Stomach (tissue), 8 donors: ENCODE measurements at regions not wholly inside any gene's neighbourhood (a gene's known extent, or its start where the extent isn't known, plus 50 kb on each side); places are given as distances from the start of the nearest gene placed in this dataset.

ENCODE experiments used
- DNase-seq, 2 donors: peaks; one replicate each; pipeline versions ENCODE4 v3.0.0 to v3.0.0-alpha.2; 2013 to 2019
- H3K27ac ChIP-seq, 5 donors: fragments of 200-600 bp in 4 of 5; sonication (generic) in 4 of 5; one replicate each; pipeline ENCODE4 v1.5.1; 2013 to 2019; ENCODE audit warnings: mild to moderate bottlenecking in 1 of 5, moderate library complexity in 1 of 5
- H3K27me3 ChIP-seq, 3 donors: fragments of 200-600 bp; sonication (generic); one replicate each; pipeline ENCODE4 v1.5.1; 2017 to 2019; ENCODE audit warnings: mixed run types in 1 of 3
- H3K36me3 ChIP-seq, 4 donors: fragments of 200-600 bp; sonication (generic); 1 replicate in 3 of 4; 2 replicates in 1 of 4; pipeline ENCODE4 v1.5.1; 2016 to 2019
- H3K4me1 ChIP-seq, 4 donors: fragments of 200-600 bp; sonication (generic); one replicate each; pipeline ENCODE4 v1.5.1; 2016 to 2019
- H3K4me3 ChIP-seq, 4 donors: fragments of 200-600 bp; sonication (generic) in 3 of 4; one replicate each; pipeline ENCODE4 v1.5.1; 2016 to 2019; ENCODE audit warnings: mild to moderate bottlenecking in 1 of 4
- H3K9me3 ChIP-seq, 4 donors: fragments of 200-600 bp; sonication (generic); one replicate each; pipeline ENCODE4 v1.5.1; 2016 to 2019
- EP300 ChIP-seq: sonication (generic); formaldehyde crosslinking; IDR thresholded peaks from one replicate; pipeline ENCODE4 v1.6.1; 2017; ENCODE audit warnings: antibody characterized with exemption
- POLR2A ChIP-seq, 4 donors: fragments of 450-650 bp; IDR thresholded peaks; one replicate each; pipeline ENCODE4 v1.6.1; 2016; ENCODE audit warnings: antibody characterized with exemption in 4 of 4, control low read depth in 2 of 4, mild to moderate bottlenecking in 1 of 4, moderate library complexity in 1 of 4
- POLR2AphosphoS5 ChIP-seq, 3 donors: sonication (generic); formaldehyde crosslinking; IDR thresholded peaks; one replicate each; pipeline ENCODE4 v1.6.1; 2016; ENCODE audit warnings: antibody characterized with exemption in 3 of 3
- WGBS, 5 donors: extraction: QIAGEN DNeasy Blood & Tissue Kit in 3 of 5; methylation state at CpG; one replicate each; pipeline versions ENCODE4 v1.1.5 to v1.1.7; 2013 to 2018; 5-methylcytosine and 5-hydroxymethylcytosine counted together
- intact Hi-C: fragments of 100-400 bp; cut with DNase I; formaldehyde crosslinking; loops from one replicate; pipeline ENCODE4 v1.15.1; 2023; ENCODE audit warnings: low total_unique reads
- TF ChIP-seq, protein P1 (sequence below), 7 experiments: fragments of 450-650 bp in 4 of 7; fragments of 200-600 bp in 3 of 7; sonication (generic) in 3 of 7; IDR thresholded peaks; one replicate each; pipeline ENCODE4 v1.5.1; 2016 to 2019; ENCODE audit warnings: antibody characterized with exemption in 7 of 7, control low read depth in 2 of 7, mild to moderate bottlenecking in 1 of 7
- donor health status: healthy with polysubstance abuse.
- donor health status: Bipolar disorder and iron deficiency.
- donor health status: healthy.

DNA sequence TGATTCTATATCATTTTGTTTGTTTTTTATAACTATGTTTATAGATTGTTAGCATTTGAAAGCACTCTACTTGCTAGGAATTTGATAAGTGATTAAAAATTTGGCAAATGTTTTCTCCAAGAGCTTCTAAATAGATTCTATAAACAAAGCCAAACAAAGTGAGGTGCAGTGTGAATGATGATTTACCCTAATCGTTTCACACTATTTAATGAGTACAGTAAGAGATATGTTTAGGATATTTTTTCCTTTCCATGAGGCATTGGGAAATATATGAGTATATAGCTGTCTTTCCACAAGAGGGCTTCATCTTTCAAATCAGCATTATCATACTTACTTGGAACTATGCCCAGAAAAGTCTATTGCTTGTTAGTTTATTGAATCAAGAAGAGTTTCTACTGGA, 277.0 kb upstream of the BRINP3 start:
- Histone ChIP-seq H3K27me3 (no peaks in the 10 kb centered on the region), H3K27ac (no peak overlapping the region), H3K9me3 (no peaks in the 10 kb centered on the region), H3K36me3 (no peaks in the 10 kb centered on the region), H3K4me3 (no peak overlapping the region), H3K4me1 (peaks cover 0 to 8% (median 3%) of the 10 kb centered on the region in 4 donors)
- TF ChIP-seq, protein P1, sequence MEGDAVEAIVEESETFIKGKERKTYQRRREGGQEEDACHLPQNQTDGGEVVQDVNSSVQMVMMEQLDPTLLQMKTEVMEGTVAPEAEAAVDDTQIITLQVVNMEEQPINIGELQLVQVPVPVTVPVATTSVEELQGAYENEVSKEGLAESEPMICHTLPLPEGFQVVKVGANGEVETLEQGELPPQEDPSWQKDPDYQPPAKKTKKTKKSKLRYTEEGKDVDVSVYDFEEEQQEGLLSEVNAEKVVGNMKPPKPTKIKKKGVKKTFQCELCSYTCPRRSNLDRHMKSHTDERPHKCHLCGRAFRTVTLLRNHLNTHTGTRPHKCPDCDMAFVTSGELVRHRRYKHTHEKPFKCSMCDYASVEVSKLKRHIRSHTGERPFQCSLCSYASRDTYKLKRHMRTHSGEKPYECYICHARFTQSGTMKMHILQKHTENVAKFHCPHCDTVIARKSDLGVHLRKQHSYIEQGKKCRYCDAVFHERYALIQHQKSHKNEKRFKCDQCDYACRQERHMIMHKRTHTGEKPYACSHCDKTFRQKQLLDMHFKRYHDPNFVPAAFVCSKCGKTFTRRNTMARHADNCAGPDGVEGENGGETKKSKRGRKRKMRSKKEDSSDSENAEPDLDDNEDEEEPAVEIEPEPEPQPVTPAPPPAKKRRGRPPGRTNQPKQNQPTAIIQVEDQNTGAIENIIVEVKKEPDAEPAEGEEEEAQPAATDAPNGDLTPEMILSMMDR (IDR thresholded peaks at IDR 0.05), result no peak
- TF ChIP-seq POLR2A (IDR thresholded peaks at IDR 0.05) (no peak), EP300 (no peak), POLR2AphosphoS5 (IDR thresholded peaks at IDR 0.05) (no peak)
- peak in 1 of 2 donors; percentile 61 for DNase-seq
- intact Hi-C loops, result no loop called here
- WGBS, 5 donors, result 0 to 16% (median 3%) methylated on average over 1 of the region's 1 CpG

DNA sequence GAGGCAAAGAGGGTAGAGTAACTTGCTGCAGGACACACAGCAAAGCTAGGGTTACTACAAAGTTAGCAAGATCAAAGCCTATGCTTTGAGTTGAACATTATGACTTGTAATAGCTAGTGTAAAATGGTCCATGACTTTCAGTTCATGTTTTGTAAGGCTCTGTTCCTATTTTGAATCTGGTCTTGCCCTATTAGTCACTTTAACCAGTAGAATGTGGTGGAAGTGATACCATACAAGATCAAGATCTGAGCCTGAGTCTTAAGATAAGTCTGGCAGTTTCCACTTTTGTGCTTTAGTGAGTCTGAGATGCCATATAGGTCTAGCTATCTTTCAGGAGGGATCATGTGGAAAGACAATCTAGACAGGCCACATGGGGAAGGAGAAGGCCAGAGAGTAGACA, 282.1 kb upstream of the BRINP3 start:
- Histone ChIP-seq H3K4me1 (peaks cover 0 to 1% (median under 1%) of the 10 kb centered on the region in 4 donors), H3K27me3 (no peaks in the 10 kb centered on the region), H3K4me3 (no peak overlapping the region), H3K36me3 (no peaks in the 10 kb centered on the region), H3K27ac (no peak overlapping the region), H3K9me3 (no peaks in the 10 kb centered on the region)
- TF ChIP-seq, protein P1 (IDR thresholded peaks at IDR 0.05), result no peak
- TF ChIP-seq POLR2AphosphoS5 (IDR thresholded peaks at IDR 0.05) (no peak), POLR2A (IDR thresholded peaks at IDR 0.05) (no peak), EP300 (no peak)
- DNase-seq, result no peak
- intact Hi-C loops, result no loop called here

- H3K27ac ChIP-seq, result no peak overlapping the region
- intact Hi-C loops, result no loop called here
- no peaks in the 10 kb centered on the region for H3K36me3 ChIP-seq
- WGBS, 5 donors, result 75 to 81% (median 79%) methylated on average over 3 of the region's 3 CpGs
- no peaks in the 10 kb centered on the region for H3K4me1 ChIP-seq
- no peak for TF ChIP-seq POLR2AphosphoS5 (IDR thresholded peaks at IDR 0.05)
- TF ChIP-seq, protein P1 (IDR thresholded peaks at IDR 0.05), result no peak
- TF ChIP-seq EP300, result no peak
- no peak for TF ChIP-seq POLR2A (IDR thresholded peaks at IDR 0.05)
- no peak overlapping the region for H3K4me3 ChIP-seq
- H3K27me3 ChIP-seq, result no peaks in the 10 kb centered on the region
- no peak for DNase-seq
- H3K9me3 ChIP-seq, result no peaks in the 10 kb centered on the region
These were observed 284.7 kb upstream of the BRINP3 start for GRCh38 chr1:190762325-190762724.

GRCh38 chr1:190792873-190793272, 315.2 kb upstream of the BRINP3 start:
- Histone ChIP-seq H3K4me3 (no peak overlapping the region), H3K27me3 (no peaks in the 10 kb centered on the region), H3K27ac (no peak overlapping the region), H3K4me1 (no peaks in the 10 kb centered on the region), H3K9me3 (peaks cover 0 to 3% (median 0%) of the 10 kb centered on the region in 4 donors), H3K36me3 (no peaks in the 10 kb centered on the region)
- 81 to 94% (median 89%) methylated on average over 10 of the region's 10 CpGs for WGBS, 5 donors
- no peak for DNase-seq
- intact Hi-C loops, result no loop called here
- TF ChIP-seq POLR2A (IDR thresholded peaks at IDR 0.05), result no peak
- TF ChIP-seq, protein P1 (IDR thresholded peaks at IDR 0.05), result no peak
- TF ChIP-seq POLR2AphosphoS5 (IDR thresholded peaks at IDR 0.05), result no peak
- no peak for TF ChIP-seq EP300
